HG03457 (cell line): ENCODE measurements at regions not wholly inside any gene's neighbourhood (a gene's known extent, or its start where the extent isn't known, plus 50 kb on each side); places are given as distances from the start of the nearest gene placed in this dataset.
"Not testable (repeated sequence)": the region's sequence is repeated elsewhere in the genome, so short reads cannot be mapped to it uniquely, and the experiment has no call there.

Source experiments
- ATAC-seq: cut with Tn5 transposase; IDR thresholded peaks from one replicate; pipeline ENCODE4 v1.9.1; 2021; ENCODE audit warnings: moderate number of reproducible peaks; ENCODE audit not compliant: unreplicated experiment

DNA sequence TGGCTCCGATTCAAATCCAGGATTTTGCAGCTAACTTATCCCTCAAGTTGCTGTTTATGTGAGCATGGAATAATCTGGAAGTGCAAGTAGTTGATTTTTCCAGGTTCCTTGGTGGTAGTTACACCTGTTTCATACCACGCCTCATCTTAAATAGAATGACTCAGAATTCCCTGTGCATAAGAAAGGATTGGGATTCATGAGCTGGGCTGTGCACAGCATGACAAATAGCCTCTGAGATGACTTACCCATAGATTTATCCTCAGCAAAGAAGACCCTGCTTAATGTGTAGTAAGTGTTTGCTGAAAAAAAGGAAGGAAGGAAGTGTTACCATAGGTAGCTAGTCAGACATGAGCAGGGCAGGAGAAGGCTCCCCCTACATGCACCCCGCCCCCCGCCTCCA, 777.7 kb upstream of the ADGRL3 start:
- ATAC-seq: no peak

DNA sequence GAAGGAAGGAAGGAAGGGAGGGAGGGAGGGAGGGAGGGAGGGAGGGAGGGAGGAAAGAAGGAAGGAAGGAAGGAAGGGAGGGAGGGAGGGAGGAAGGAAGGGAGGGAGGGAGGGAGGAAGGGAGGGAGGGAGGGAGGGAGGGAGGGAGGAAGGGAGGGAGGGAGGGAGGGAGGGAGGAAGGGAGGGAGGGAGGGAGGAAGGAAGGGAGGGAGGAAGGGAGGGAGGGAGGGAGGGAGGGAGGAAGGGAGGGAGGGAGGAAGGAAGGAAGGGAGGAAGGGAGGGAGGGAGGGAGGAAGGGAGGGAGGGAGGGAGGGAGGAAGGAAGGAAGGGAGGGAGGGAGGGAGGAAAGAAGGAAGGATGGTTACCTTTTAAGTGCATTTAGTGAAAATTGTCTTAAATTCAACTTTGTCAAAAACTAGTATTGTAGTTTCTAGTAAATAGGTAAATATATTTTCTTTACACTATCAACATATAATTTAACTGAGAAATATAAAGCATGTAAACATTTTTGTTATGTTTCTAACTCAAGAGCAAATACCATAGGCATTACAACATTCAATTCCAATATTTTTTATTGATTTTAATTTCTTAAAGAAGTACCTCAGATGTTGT, 776.4 kb upstream of the ADGRL3 start:
- not testable (repeated sequence) for ATAC-seq

- ATAC-seq: no peak
Measured at GRCh38 chr4:60432911-60433310, 767.2 kb upstream of the ADGRL3 start.

DNA sequence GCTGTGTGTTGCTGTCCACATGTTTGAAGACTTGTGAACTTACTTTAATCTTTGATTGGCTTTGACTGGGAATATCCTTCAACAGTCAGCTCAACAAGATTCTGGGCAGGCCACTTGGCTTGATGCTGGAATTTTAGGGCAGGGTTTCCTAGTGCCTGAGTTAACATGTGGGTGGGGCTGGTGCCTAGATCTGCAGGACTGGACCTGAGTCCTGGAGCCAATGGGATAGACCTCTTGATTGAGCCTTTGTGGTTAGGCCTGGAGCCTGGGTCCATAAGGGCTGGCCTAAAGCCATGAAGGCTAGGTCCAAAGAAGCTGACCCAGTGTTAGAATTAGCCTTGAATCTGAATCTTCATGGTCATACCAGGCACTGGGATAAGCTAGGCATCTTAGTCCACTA, 757.1 kb upstream of the ADGRL3 start:
- no peak for ATAC-seq

DNA sequence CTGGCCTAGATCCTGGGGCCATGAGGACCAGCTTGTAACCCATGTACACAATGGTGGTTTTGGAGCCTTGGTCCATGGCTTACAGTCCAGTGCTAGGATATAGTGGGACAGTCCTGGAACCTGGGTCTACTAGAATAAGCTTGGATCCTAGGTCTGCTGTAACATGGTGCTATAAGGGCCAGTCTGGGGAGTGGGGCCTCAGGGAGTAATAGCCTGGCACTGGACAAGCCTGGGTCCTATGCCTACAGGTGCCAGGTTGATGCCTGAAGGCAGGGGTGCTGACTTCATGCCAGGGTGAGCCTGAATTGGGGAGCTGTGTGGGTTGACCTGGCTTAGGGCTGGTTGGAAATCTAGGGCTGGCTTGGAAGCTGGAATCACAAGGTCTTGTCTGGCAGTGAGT, 756.3 kb upstream of the ADGRL3 start:
- ATAC-seq: no peak

DNA sequence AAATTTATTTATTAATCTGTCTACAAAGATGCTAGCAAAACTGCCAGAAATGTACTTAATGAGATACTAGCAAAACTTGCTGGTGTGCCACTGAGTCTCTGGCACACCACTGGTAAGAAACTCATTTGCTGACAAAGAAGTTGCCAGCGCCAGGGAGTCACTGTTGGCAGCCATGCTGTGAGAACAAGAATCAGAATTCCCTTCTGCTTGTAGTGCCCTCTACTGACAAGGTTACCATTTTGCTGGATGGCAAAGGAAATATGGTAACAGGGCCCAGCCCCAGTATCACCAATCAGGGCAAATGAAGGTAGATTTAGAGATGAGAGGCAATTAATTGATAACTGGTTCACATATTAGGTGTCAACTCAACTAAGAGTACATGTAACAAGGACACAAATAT, 750.1 kb upstream of the ADGRL3 start:
- no peak for ATAC-seq

DNA sequence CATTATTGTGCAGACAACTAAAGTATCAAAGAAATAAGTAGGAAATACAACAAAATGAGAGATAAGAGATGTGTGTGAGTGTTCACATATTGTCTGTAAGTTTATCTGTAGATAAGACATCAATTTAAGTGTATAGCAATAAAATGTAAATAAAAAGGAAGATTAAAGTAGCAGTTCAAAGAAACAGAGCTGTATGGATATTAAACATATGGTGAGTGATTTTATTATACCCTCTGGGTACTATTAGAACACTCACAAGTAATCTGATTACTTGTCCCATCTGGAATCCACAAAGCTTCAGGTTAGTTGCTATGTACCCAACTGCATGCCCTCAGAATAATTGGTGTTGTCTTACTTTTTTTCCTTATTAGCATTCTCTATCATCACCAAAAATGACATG, 747.9 kb upstream of the ADGRL3 start:
- no peak for ATAC-seq

GRCh38 chr4:60455380-60455779, 744.7 kb upstream of the ADGRL3 start:
- no peak for ATAC-seq

DNA sequence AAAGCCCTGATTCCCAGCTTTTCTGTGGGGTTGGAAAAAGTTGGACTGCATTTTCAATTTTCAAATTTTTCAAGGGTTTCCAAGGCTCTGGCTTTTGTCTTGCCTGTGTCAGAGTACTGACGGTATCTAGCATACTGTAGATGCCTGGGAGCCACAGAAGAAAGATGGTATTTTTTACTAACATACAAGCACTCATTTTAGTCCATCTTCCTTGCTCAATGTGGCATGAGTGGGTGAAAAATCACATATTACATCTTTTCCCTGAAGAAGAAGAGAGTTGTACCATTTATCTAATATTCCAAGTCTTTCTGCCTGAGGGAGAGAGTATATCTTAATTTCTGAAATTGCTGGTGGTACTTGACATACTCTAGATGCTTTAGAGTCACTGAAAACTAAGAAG, 738.6 kb upstream of the ADGRL3 start:
- no peak for ATAC-seq

GRCh38 chr4:60463857-60464502, 736.1 kb upstream of the ADGRL3 start:
- no peak for ATAC-seq

DNA sequence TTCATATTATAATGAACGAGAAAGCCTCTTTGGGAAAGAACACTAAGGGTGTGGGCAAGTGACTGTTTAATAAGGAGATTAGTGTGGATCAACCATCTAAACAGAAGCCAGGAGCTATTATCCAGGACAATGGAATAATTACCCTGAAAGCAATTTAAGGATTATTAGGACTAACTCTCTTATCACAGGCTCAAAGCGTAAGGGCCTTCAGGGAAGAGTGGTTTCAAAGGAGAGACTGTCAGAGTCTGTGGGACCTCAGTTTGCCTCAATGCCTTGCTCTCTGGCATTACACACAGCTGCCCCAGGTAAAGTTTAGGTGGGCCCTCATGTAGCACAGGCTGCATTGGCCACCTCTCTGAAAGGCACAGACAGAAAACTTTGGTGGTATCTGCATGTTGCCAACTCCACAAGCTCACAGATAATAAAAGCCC, 717.2 kb upstream of the ADGRL3 start:
- no peak for ATAC-seq

- ATAC-seq: no peak
Measured at GRCh38 chr4:60485276-60485675, 714.9 kb upstream of the ADGRL3 start.

- not testable (repeated sequence) for ATAC-seq
Measured at GRCh38 chr4:60487118-60487761, 712.9 kb upstream of the ADGRL3 start.

DNA sequence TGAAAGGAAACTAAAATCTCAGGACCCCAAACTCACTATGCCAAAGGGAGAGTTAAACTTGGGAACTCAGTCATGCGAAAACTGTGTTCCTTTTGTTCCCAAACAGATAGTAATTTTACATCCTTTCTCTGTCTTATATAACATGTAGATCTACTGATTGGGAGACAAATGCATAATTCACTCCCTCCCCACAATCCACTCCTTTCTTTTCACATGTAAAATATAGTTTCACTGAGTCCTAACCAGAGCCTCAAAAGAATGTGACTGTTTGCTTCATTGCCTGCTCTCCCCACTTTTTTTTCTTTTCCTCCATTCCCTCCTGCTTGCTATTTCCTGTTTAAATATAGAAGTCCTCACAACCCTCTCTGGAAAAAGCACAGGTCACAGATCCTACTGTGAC, 699.3 kb upstream of the ADGRL3 start:
- ATAC-seq: no peak

GRCh38 chr4:60502733-60503132, 697.4 kb upstream of the ADGRL3 start:
- no peak for ATAC-seq

GRCh38 chr4:60506061-60506460, 694.1 kb upstream of the ADGRL3 start:
- no peak for ATAC-seq

DNA sequence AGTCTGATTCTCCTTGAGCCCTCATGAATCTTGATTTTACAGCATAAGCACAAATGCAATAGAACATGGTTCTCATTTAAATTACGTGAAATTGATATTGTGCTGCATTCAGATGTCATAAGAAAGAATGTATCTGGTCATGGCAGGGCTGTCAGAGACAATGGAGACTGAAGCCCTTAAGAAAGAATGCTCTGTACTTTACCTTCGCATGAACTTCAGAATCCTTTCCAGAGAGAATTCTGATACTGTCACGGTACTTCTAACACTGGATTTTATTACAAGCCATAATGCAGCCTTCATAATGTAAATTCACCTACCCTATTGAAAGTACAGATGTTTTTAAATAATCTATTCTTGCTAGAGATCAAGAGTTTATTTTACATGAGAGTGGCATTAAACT, 677.9 kb upstream of the ADGRL3 start:
- ATAC-seq: no peak

- ATAC-seq: no peak
Measured at GRCh38 chr4:60531776-60532379, 668.2 kb upstream of the ADGRL3 start.

GRCh38 chr4:60544981-60545380, 655.1 kb upstream of the ADGRL3 start:
- no peak for ATAC-seq

DNA sequence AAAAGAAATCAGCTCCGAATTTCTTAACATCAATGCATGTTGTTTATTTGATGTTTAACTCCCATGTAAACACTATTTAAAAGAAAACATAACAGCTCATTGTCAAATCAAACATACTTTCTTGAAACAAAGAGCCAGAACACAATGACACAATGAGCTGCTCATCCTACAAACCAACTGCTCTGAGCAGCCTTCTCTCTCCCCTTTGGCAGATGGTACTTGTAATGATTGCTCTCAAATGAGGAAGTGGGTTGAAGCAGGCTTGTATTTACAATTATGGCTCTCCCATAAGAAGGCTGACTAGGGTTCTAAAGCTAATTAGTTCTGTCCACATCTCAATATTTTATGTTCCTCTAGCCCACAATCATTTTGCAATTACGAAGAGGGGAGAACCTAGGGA, 637.8 kb upstream of the ADGRL3 start:
- no peak for ATAC-seq

GRCh38 chr4:60565558-60565957, 634.6 kb upstream of the ADGRL3 start:
- no peak for ATAC-seq

DNA sequence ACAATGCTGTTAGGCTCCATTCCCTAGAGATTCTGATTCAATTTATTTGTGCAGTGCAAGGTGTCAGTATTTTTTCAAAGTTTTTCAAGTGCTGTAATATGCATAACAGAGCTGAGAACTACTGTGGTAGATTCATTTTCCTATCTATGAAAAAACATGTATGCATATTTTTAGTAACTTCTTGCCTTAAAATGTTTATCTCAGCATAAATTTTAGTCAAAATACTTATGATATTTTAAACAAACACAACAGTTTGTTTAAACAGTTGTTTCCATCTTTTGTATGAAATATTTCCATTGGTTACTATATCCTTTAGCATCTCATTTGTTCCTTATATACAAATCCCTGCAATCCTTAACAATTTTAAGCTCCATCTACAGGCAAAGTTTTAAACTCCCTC, 624.8 kb upstream of the ADGRL3 start:
- ATAC-seq: no peak
